ENCODE measurements at regions not wholly inside any gene's neighbourhood (a gene's known extent, or its start where the extent isn't known, plus 50 kb on each side); places are given as distances from the start of the nearest gene placed in this dataset.

- DNase-seq, result no peak
Measured at GRCh38 chr17:15036238-15036637, 228.9 kb downstream of the PMP22 start.

DNA sequence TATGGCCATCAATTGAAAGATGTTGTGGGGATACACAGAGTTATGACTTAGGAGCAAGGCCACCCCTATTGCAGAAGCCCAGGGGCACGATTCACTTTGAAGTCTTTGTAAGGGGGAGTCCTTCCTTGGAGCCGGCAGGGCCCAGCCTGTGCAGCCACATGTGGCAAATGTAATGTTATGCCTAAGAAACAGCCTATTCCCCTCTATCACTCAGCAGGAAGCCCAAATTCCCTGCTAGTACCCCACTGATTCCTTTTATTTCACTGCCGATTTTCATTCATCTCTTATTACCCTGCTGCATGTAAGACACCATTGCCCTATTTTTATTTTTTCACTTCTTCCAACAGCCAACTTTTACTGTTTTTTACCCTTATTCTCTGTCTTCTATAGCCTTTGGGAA, 233.2 kb downstream of the PMP22 start:
- no peak for DNase-seq

DNA sequence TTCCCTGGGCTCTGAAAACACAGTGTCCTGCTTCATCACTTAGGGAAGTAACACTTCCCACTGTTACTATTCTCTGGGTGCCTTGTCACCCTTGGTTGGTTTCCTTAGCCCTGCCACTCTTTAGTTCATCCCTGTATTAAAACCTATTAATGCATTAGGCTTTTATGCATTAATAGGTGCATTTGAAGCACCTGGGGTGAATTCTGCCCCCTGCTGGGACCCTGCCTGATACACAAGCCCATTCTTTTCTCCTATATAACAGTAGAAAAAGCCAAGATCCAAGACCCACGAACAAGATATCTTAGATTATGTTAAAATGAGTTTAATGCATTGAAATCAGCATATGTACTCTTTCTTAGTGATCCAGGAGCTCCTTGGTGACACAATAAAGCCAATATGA, 235.7 kb downstream of the PMP22 start:
- DNase-seq, result no peak

- DNase-seq, result no peak
Measured at GRCh38 chr17:15027853-15028252, 237.3 kb downstream of the PMP22 start.

DNA sequence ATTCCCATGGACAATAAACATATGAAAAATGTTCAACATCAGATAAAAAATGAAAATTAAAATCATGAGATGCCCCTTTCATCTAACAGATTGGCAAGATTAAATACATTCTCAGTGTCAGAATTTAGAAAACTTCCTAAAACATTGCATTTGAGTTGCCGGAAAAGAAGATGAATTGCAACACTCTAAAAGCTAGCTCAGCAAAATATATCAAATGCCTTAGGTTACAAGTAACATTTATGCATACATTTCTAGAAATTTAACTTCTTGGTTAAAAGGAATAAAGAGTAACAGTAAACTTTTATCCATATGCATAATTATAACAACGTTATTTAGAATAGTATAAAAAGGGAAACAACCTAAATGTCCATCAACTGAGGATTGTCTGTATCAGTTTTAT, 239.0 kb downstream of the PMP22 start:
- DNase-seq, result no peak

DNA sequence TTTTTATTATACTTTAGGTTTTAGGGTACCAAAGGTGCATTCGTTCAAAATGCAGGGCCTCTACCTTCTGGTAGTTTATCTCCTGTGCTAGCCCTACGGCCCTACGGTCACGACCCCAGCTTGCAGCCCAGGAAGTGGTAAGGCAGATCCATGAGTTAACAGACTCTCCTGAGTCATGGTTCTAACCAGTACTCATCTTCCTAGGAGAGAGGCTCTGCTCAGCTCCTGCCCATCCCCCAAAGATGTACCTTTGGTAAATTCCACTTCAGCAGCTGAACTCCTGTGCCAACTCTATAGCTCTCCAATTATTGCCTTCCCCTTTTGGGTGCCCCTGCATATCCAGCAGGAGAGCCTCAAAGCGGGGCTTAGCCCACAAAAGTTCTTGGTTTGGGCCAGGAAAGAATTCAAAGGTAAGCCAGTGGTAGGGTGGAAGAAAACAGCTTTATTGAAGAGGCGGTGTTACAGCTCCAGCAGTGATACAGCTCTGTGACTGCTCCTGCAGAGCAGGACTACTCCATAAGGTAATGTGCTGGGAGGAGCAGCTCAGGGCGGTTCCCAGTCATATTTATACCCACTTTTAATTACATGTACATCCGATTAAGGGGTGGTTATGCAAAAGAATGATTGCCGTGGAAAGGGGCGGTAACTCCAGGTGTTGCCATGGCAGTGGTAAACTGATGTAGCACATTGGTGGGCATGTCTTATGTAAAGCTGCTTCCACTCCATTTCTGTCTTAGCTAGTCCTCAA, 241.4 kb downstream of the PMP22 start:
- no peak for DNase-seq

DNA sequence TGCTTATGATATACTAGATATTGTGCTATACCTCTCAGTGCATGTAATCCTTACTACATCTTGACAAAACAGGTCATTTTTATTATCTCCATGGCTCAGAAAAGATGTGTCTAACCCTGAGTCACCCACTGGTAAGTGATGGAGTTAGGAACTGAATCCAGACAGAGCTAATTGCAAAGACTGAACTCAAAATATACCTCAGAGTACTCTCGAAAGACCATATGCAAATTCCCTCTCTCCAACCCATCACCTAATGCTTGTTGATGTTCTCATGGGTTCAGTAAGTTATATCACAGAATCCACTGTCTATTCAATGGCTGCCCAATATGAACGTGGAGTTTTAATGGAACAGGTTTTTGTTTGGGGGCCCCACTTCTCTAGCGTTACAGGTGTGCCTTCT, 246.0 kb downstream of the PMP22 start:
- DNase-seq, result no peak

- DNase-seq, result peak; percentile 24
Measured at GRCh38 chr17:15012351-15012980, 252.7 kb downstream of the PMP22 start.

DNA sequence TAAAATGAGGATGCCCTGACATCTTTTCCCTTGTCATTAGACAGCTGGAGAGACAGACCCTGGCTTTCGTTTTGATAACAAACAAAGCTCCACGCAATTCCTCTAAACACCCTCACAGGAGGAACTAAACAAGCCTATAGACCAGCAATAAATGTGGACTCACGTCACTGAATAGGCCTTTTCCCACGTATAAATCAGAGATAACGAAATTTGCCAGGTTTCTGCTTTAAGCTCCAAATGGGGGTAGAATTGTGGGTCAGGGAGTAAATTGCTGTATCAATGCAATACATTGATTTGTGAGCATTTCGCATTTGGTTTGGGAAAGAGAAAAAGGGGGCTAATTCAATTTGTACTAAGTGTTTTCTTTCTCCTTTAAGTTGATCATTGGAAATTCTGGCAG, 256.0 kb downstream of the PMP22 start:
- DNase-seq, result no peak

GRCh38 chr17:15007147-15007553, 258.0 kb downstream of the PMP22 start:
- DNase-seq, result no peak

- DNase-seq, result no peak
Measured at GRCh38 chr17:15006421-15007128, 258.6 kb downstream of the PMP22 start.

GRCh38 chr17:15000661-15001060, 264.5 kb downstream of the PMP22 start:
- DNase-seq, result no peak

DNA sequence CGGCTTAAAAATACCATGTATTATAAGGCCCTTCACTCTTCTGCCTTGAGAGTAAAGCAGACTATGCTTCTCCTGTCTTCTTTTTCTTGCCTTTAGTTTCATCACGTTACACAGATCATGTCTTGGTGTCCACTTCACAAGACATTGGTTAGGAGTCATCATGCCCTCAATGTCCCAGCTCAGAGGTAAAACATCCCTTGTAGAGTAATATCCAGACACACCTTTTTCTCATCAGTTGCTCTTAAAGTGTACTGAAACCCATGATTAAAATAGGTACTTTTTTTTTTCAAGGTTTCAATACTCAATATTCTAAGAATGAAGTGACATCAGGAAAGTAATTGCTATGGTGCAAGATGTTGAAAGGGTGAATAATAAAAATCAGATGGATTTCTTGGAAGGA, 267.8 kb downstream of the PMP22 start:
- no peak for DNase-seq

DNA sequence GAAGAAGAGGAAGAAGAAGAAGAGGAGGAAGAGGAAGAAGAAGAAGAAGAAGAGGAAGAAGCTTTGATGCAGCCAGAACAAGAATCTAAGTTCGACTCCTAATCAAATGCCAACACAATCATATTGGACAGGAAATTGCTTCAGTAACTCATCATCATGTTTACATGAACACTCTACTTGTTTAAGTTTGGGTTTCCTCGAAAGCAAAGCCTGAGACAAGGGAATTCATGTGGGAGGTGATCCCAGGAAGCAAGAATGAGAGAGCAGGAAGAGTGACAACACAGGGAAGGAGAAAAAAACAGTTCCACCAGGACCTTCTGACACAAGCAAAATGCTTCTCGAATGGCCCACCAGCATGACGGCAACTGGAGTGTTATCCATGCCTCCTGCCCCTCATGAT, 279.0 kb downstream of the PMP22 start:
- no peak for DNase-seq

DNA sequence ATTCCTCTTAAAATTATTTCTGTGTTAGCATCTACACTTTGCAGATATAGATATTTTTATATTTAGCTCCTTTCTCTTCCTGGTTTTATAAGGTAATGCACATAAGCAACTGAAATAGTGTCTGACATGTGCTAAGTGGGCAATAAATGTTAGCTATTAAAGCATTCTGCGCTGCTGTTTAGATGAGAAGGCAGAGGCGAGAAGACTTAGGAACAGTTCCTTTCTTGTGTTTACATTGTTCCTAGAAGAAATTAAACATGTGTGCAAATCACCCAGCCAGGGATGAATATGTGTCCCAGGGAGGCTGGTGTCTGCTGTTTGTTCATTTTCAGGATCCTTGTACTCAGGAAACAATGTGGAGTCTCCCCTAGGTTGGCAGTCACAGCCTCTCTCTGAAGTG, 292.3 kb downstream of the PMP22 start:
- no peak for DNase-seq

DNA sequence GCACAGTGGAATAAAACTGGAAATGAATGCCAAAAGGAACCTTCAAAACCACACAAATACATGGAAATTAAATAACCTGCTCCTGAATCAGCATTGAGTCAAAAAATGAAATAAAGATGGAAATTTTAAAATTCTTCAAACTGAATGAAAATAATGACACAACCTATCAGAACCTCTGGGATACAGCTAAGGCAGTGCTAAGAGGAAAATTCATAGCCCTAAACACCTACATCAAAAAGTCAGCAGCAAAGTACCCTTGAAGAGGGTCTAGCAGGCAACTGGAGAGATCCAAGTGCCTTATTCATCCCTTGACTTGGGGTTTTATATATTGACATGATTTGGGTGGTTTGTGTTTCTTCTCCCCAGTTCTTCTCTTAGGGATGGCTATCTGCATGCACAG, 294.1 kb downstream of the PMP22 start:
- DNase-seq, result no peak

- DNase-seq, result no peak
Measured at GRCh38 chr17:14959106-14959648, 305.9 kb downstream of the PMP22 start.

DNA sequence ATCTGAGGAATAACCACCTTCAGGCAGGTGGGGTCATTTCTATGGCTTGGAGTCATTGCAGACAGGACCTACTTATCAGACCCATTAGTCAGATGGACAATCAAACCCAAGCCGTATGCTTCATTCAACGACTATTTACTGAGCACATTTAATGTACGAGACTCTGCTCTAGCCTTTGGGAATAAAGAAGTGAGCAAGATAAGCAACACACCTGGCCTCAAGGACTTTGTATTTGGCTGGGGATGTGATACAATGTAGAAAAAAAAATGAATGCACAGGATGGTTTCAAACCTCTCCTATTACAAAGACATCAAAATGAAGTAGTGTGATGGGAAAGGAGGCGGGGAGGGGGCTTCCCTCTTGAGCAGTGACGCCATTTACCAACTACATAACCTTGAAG, 311.7 kb downstream of the PMP22 start:
- no peak for DNase-seq

DNA sequence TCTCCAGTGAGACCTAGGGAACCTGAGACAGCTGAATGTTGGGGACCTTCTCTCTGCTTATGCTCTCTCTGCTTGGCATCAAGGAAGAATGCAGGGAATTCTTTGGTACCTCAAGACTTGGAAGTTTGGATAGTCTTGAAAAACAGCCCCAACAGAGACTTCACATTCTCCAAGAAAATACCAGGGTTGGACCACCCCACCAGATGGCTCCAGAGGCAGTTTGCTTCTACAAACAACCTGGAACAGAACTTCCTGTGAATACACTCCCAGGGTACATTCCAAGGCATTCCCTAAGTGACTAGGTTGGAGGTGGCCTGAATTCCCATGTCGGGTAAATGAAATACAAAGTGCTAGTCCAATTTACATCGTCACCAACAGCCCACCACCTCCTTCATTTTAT, 314.4 kb downstream of the PMP22 start:
- no peak for DNase-seq

- no peak for DNase-seq
Measured at GRCh38 chr17:14950216-14950615, 314.9 kb downstream of the PMP22 start.

GRCh38 chr17:14947671-14948070, 317.5 kb downstream of the PMP22 start:
- no peak for DNase-seq

DNA sequence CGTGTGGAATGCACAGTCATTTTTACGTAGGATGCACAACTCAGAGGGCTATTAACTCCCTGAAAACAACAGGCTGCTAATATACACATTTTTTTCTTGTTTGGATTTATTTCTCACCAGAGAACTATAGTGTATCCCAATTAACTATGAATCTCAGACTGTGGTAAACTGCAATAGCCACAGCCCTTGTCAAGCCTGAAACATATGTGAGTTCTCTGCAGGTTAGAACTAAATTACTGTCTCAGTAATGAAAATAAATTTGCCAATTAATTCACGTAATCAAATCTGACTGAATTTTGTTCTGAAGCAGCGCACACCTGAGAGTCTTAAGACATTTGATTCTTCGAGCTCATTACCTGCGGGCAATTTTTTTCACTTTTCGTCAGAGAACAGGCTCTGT, 318.6 kb downstream of the PMP22 start:
- DNase-seq, result no peak

GRCh38 chr17:14942526-14943190, 322.5 kb downstream of the PMP22 start:
- no peak for DNase-seq

DNA sequence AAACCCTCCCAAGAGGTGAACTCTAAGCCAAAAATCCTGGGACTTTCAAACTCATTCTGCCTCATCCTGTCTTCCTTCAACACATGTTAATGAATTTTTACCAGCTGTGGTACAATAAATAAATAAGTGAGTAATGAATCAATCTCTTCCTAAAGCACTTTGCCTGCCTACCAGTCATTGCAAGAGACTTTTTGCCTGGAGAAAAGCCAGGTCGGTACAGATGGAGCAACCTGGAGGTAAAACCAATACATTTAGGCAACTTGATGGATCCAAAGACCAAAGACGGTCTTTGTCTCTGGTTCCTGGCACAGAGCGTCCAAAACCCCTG, 324.2 kb downstream of the PMP22 start:
- no peak for DNase-seq

All from NCI-H146 (cell line).